ENCODE measurements at regions not wholly inside any gene's neighbourhood (a gene's known extent, or its start where the extent isn't known, plus 50 kb on each side); places are given as distances from the start of the nearest gene placed in this dataset.

GRCh38 chr12:97994746-97995484, 520.5 kb upstream of the TMPO start:
- no peak for TF ChIP-seq CTCF (IDR thresholded peaks at IDR 0.05 in 8 of 11, conservative IDR thresholded peaks at IDR 0.05 in 3 of 11)
- TF ChIP-seq POLR2A (IDR thresholded peaks at IDR 0.05) = no peak

Data from spleen (tissue), 7 donors.